Ascending aorta (tissue), 2 donors: ENCODE measurements at regions not wholly inside any gene's neighbourhood (a gene's known extent, or its start where the extent isn't known, plus 50 kb on each side); places are given as distances from the start of the nearest gene placed in this dataset.
A peak's percentile ranks its signal among the peaks of the same experiment; 100 is the strongest.
"Not testable (repeated sequence)": the region's sequence is repeated elsewhere in the genome, so short reads cannot be mapped to it uniquely, and the experiment has no call there.

Experiments used
- DNase-seq, 2 donors: peaks; one replicate each; pipeline ENCODE4 v3.0.0-alpha.2; 2019; ENCODE audit warnings: low spot score in 2 of 2
- H3K27ac ChIP-seq, 2 donors: fragments of 200-600 bp; sonication (generic); one replicate each; pipeline ENCODE4 v1.5.1; 2016 to 2017; ENCODE audit warnings: mild to moderate bottlenecking in 1 of 2
- H3K27me3 ChIP-seq: fragments of 200-600 bp; sonication (generic); one replicate; pipeline ENCODE4 v1.5.1; 2017
- H3K36me3 ChIP-seq, 2 donors: fragments of 200-600 bp; sonication (generic); one replicate each; pipeline ENCODE4 v1.5.1; 2016
- H3K4me1 ChIP-seq, 2 donors: fragments of 200-600 bp; sonication (generic); one replicate each; pipeline ENCODE4 v1.5.1; 2016 to 2017; ENCODE audit warnings: mild to moderate bottlenecking in 1 of 2
- H3K4me3 ChIP-seq, 2 donors: fragments of 200-600 bp; sonication (generic); one replicate each; pipeline ENCODE4 v1.5.1; 2016 to 2017; ENCODE audit warnings: mild to moderate bottlenecking in 1 of 2
- H3K9me3 ChIP-seq, 2 donors: fragments of 200-600 bp; sonication (generic); one replicate each; pipeline ENCODE4 v1.5.1; 2016
- CTCF ChIP-seq, 3 experiments: fragments of 200-600 bp in 2 of 3; fragments of 450-650 bp in 1 of 3; sonication (generic) in 2 of 3; IDR thresholded peaks; one replicate each; pipeline ENCODE4 v1.5.1; 2016 to 2019; ENCODE audit warnings: antibody characterized with exemption in 3 of 3, mild to moderate bottlenecking in 1 of 3, moderate library complexity in 1 of 3
- intact Hi-C: fragments of 100-400 bp; cut with DNase I; formaldehyde crosslinking; loops from one replicate; pipeline ENCODE4 v1.15.1; 2023

GRCh38 chr5:142233083-142234032 is 91.5 kb downstream of the SPRY4 start:
- no peaks in the 10 kb centered on the region for H3K27me3 ChIP-seq
- no peaks in the 10 kb centered on the region for H3K4me1 ChIP-seq
- intact Hi-C loops = no loop called here
- no peak overlapping the region for H3K27ac ChIP-seq
- no peak for DNase-seq
- no peak for TF ChIP-seq CTCF (IDR thresholded peaks at IDR 0.05)
- no peaks in the 10 kb centered on the region for H3K36me3 ChIP-seq
- H3K4me3 ChIP-seq = no peak overlapping the region
- no peaks in the 10 kb centered on the region for H3K9me3 ChIP-seq

DNA sequence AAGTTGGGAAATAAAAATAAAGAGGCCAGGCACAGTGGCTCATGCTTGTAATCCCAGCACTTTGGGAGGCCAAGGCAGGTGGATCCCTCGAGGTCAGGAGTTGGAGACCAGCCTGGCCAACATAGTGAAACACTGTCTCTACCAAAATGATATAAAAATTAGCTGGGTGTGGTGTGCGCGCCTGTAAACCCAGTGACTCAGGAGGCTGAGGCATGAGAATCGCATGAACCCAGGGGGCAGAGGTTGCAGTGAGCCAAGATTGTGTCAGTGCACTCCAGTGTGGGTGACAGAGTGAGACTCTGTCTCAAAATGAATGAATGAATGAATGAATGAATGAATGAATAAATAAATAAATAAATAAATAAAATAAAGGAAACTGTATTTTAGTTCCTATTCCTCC is 93.9 kb downstream of the SPRY4 start:
- H3K27me3 ChIP-seq, H3K36me3 ChIP-seq, DNase-seq, H3K9me3 ChIP-seq, H3K27ac ChIP-seq, intact Hi-C loops, H3K4me3 ChIP-seq, H3K4me1 ChIP-seq: not testable (repeated sequence)

DNA sequence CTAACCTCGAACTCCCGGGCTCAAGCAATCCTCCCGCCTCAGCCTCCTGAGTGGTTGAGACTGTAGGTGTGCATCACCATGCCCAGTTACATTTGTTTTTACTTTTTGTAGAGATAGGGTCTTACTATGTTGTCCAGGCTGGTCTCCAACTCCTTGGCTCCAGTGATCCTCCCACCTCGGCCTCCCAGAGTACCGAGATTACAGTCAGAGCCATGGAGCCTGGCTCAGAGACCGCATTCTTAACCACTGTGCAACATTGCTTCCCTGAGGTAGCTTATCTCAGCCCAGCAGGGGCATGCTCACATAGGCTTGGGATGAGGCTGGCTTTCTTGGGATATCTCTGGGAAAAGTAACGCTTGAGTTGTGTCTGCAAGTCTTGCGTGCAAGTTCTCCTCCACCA is 99.7 kb downstream of the SPRY4 start:
- no peaks in the 10 kb centered on the region for H3K36me3 ChIP-seq
- TF ChIP-seq CTCF (IDR thresholded peaks at IDR 0.05) = no peak
- H3K27ac ChIP-seq = no peak overlapping the region
- no peaks in the 10 kb centered on the region for H3K27me3 ChIP-seq
- H3K9me3 ChIP-seq = no peaks in the 10 kb centered on the region
- peak in 1 of 2 donors; percentile 37 for DNase-seq
- no peak overlapping the region for H3K4me3 ChIP-seq
- intact Hi-C loops = no loop called here
- no peaks in the 10 kb centered on the region for H3K4me1 ChIP-seq

- intact Hi-C loops = no loop called here
- no peaks in the 10 kb centered on the region for H3K4me1 ChIP-seq
- H3K36me3 ChIP-seq = no peaks in the 10 kb centered on the region
- no peaks in the 10 kb centered on the region for H3K27me3 ChIP-seq
- TF ChIP-seq CTCF (IDR thresholded peaks at IDR 0.05) = no peak
- H3K4me3 ChIP-seq = no peak overlapping the region
- H3K27ac ChIP-seq = no peak overlapping the region
- no peaks in the 10 kb centered on the region for H3K9me3 ChIP-seq
- no peak for DNase-seq
Observed at GRCh38 chr5:142222866-142223558, 101.8 kb downstream of the SPRY4 start.

GRCh38 chr5:142222225-142222865 is 102.5 kb downstream of the SPRY4 start:
- no peak for DNase-seq
- H3K36me3 ChIP-seq = no peaks in the 10 kb centered on the region
- no peak overlapping the region for H3K27ac ChIP-seq
- H3K4me1 ChIP-seq = peaks cover 0 to 2% of the 10 kb centered on the region in 2 donors
- intact Hi-C loops = no loop called here
- H3K27me3 ChIP-seq = no peaks in the 10 kb centered on the region
- H3K4me3 ChIP-seq = no peak overlapping the region
- no peak for TF ChIP-seq CTCF (IDR thresholded peaks at IDR 0.05)
- no peaks in the 10 kb centered on the region for H3K9me3 ChIP-seq
